ENCODE measurements at regions not wholly inside any gene's neighbourhood (a gene's known extent, or its start where the extent isn't known, plus 50 kb on each side); places are given as distances from the start of the nearest gene placed in this dataset.
"Not testable (repeated sequence)": the region's sequence is repeated elsewhere in the genome, so short reads cannot be mapped to it uniquely, and the experiment has no call there.

DNA sequence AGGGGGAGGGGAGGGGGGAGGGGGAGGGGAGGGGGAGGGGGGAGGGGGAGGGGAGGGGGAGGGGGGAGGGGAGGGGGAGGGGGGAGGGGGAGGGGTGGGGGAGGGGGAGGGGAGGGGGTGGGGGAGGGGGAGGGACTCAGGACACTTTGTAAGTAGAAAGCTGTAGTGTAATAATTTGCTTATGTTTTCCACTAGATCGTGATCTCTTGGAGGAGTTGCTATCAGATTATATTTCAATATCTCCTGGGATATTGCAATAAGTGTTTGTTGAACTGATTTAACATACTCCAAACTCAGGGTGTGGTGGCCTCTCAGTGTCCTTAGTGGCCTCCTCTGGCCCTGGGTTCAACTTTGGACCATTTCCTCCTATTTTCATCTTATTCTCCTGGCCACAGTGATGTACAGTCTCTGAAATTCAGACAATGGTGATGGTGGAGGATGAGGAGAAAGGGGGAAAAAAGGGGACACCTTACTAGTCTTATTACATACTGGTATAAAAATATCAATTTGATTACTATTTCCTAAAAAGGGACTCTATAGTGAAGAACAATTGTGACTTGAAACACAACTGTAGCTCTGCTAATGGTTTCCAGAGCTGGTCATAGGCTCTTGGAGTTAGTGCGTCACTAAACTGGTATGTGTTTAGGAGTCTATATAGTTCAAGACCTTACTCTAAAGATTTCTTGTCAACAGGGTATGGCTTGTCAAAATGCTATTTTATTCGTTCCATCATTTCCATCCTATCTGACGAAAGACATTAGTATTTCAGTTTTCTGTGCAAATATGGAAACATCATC, 89.6 kb downstream of the DDX1 start:
- DNase-seq (ENCODE audit: extremely low read depth, low read depth, low spot score): no peak

DNA sequence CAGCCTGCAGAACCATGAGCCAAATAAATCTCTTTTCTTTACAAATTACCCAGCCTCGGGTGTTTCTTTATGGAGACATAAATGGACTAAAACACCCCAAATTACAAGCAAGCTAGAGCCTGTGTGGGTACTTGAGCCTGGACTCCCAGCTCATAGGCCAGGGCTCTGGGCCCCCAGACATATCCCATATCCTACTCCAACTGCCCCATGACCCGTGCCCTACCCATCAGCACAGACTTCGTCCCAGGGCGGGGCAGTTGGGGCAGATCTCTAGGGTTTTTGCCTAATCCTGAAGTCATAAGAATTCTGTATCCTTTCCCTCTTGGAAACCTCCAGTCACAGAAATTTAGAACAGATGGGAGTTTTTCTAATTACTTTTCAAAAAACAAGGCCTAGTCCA, 90.7 kb downstream of the DDX1 start:
- no peak for DNase-seq (ENCODE audit: extremely low read depth, low read depth, low spot score)

DNA sequence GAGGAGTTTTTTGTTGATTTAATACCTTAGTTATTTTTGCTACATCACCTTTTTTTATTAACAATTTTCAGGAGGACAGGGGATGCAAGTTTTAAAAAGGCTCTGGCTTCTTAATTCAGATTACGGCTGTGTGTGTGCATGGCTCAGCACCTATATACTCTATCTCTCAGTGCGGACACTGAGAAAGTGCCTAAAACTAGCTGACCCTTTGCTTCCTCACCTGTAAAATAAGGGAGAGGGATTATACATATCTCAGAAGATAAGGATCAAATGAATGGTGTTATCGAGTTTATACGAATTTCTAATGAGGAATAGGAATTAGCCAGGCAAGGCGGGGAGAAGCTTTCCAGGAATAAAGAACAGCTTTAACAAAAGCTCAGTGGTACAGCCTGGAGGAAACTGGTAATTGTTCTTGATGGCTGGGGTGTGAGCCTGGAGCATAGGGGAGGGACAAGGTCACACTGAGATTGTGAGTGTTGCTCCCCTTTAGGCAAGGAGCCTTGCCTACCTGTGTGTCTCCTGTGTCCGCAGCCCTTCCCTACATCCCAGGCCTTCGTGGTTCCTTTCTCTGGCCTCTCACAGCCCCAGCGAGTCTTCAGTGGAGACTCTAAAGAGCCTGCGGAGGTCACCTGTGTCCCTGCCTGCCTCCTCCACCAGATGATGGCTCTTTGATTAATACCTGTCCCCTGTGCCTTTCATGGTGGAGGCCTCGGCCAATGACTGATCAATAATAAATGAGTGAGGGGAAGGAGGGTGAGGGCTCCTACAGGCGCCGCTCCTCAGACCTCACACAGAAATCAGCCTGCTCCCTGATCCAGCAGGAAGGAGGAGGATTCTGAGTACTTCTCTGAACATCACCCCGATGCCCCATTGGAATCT, 92.7 kb downstream of the DDX1 start:
- DNase-seq (ENCODE audit: extremely low read depth, low read depth, low spot score): no peak

DNA sequence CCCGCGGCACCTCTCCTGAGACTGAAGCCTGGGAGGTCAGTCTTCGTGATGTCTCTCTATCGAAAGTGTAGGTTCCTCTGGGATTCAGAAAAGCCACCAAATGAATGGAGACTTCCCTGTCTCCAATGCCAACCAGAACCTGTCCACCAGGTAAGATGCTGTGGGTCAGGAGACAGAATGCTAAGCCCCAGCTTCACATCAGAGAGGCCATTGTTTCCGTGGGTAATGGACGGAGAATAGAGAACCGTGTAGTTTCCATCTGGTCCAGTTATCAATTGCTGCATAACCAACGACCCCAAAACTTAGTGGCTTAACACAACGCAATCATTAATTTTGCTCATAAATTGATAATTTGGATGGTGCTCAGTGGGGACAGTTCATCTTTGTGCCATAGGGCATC, 93.5 kb downstream of the DDX1 start:
- DNase-seq (ENCODE audit: extremely low read depth, low read depth, low spot score): no peak

DNA sequence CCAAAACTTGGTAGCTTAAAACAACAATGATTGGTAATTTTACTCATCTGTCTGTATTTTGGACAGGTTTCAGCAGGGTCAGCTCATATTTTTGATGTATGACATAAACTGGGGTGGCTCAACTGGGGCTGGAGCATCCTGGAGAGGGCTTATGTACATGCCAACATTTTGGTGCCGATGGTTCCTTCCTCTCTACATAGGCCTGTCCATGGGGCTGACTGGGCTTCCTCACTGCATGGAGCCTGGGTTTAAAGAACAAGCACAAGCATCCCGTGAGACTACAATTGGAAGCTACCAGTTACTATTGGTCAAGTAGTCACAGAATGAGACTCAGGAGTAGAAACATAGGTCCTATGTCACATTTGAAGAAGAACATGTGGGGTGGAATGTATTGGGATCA, 95.0 kb downstream of the DDX1 start:
- DNase-seq (ENCODE audit: extremely low read depth, low read depth, low spot score): no peak

DNA sequence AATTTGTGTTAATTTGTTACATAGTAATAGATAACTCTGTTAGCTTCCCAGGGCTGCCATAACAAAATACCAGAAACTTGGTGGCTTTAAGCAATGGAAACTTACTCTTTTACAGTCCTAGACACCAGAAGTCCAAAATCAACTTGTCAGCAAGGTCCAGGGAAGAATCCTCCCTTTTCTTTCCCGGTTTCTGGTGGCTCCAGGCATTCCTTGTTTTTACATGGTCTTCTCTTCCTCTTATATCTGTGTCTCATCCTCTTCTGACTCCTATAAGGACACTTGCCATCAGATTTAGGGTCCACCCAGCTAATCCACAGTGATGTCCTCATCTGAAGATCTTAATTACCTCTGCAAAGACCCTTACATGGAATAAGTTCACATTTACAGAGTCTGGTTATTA, 95.6 kb downstream of the DDX1 start:
- DNase-seq (ENCODE audit: extremely low read depth, low read depth, low spot score): no peak

DNA sequence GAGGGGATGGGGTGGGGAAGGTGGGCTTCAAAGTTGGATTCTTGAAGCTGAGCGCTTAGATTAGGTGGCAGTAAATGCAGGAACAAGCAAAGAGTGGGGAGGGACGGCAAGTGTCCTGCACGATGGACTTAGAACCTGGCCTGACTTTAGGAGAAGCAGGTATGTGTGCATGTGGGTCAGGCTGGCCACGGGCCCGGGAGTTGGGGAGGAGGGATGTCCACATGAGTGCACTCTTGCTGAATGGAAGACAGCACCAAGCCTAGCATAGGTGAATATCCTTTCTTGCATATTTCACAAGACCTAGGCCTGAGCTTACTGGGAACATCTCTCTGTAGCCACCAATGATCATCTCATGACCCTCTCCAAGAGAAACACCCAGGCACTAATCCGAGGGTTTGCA, 96.1 kb downstream of the DDX1 start:
- no peak for DNase-seq (ENCODE audit: extremely low read depth, low read depth, low spot score)

DNA sequence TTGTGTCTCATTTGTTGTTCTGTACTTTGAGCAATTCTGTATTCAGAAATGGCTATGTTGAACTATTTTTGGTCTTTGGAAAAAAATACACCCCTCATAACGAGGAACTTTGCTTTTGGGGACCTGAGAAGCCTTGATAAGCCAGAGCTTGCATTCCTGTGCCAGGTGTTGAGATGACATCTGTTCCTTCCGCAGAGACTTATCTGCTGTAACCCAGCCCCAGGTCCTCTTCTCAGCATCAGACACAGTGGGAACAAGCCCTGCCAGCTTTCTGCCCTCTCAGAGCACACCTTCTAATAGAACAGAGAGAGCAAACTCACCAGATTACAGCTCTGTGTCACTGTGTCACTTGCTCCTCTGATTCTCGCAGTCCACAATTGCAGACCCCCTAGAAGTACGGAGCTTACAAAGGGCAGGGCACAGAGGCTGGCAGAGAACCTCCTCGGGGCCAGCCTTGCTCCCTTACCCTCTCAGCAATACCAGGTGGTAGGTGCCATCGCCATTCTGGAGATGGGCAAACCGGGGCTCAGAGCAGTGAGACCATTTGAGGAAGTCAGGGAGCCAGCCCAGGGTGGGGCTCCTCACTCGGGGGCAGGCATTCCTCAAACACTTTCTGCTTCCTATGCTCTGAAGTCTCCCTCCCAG, 97.4 kb downstream of the DDX1 start:
- DNase-seq (ENCODE audit: extremely low read depth, low read depth, low spot score): no peak

DNA sequence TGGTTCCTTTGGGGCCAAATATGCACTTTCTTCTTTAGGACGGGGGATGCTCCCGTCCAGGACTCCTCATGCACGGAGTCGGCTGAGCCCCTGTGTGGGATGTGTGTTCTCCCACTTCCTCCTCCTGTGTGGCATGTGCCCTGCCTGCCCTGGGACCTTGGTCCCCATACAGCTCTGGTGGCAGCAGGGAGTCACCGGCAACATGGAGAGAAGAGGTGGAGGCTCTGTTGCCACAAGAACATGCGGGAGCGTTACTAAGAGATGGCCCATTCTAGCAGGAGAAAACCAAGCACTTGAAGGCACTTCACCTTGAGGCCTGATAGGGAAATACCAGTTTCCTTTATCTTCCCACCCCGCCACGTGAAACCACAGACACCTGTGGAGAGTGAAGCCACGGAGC, 98.0 kb downstream of the DDX1 start:
- DNase-seq (ENCODE audit: extremely low read depth, low read depth, low spot score): no peak

DNA sequence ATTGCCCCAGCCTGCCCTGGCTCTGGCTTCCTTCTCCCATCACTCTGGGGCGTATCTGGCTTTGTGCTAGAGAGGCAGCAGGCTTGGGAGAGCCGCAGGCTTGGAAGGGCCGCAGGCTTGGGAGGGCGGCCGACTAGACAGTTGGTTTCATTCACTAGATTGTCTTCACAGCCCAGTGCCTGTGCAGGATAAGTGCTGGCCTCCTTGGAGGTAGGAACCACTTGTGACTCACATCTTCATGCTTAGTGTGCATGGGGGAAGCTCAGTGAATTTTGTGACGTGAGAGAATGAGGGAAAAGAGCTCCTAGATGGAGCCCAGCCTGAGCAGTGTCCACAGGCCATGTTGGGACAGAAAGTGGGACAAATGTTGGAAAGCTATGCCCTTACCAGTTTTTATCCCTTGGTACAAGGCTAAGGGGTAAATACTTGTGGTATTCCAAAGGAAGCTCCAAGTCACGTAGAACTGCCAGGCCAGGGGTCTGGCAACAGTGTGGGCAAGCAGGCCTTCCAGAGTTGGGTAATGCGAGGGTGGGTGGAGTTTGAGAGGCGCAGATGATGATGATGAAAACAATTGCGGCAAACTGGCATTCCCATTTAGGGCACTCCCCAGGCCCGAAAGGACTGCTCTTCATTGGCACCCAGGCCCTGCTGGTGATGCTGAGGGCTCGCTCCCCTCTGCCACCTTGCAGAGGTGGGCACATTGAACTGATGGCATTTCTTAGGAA, 100.1 kb downstream of the DDX1 start:
- no peak for DNase-seq (ENCODE audit: extremely low read depth, low read depth, low spot score)

DNA sequence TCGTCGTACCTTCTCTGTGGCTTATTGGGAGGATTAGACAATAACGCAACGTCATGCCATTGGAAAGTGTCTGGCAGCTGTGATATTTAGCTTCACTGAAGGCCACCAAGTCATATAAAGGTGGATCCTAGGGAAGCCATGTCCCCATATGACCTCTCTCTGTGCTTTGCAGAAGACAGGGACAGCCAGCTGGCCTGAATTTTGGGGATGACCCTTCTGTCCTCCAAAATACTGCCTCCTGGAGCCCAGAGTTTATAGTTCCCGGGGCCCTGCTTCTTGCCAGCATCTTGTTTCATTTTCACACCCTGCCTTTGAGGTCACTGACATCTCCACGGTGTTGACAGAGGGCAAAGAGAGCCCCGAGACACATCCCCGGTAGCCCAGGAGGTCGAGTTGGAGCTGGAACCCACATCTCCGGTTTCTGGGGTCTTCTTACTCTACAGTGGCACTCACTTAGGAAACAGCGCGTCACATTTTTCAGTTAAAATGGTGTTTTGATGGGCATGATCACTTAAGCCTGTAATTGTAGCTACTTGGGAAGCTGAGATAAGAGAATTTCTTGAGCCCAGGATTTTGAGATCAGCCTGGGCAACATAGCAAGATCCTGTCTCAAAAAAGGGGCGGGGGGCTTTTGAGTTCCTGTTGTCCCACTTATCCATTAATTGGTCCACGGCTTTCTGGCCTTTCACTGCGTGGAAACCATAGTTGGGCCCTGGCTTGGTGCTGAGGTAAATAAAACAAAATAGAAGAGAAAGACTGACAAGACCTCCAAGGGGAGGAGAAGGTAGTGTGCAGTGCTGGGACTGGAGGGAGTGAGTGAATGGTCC, 101.1 kb downstream of the DDX1 start:
- DNase-seq (ENCODE audit: extremely low read depth, low read depth, low spot score): no peak

DNA sequence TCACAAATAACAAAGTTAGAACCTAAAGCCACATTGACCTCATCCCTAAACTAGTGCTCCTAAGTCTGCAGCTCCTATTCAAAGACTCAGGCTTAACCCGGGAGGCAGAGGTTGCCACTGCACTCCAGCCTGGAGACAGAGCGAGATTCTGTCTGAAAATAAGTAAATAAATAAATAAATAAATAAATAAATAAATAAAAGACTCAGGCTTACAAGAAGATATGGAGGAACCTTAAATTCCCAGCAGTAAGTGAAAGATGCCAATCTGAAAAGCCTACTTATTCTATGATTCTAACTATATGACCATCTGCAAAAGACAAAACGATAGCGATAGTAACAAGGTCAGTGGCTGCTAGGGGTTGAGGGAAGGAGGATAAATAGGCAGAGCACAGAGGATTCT, 101.7 kb downstream of the DDX1 start:
- no peak for DNase-seq (ENCODE audit: extremely low read depth, low read depth, low spot score)

DNA sequence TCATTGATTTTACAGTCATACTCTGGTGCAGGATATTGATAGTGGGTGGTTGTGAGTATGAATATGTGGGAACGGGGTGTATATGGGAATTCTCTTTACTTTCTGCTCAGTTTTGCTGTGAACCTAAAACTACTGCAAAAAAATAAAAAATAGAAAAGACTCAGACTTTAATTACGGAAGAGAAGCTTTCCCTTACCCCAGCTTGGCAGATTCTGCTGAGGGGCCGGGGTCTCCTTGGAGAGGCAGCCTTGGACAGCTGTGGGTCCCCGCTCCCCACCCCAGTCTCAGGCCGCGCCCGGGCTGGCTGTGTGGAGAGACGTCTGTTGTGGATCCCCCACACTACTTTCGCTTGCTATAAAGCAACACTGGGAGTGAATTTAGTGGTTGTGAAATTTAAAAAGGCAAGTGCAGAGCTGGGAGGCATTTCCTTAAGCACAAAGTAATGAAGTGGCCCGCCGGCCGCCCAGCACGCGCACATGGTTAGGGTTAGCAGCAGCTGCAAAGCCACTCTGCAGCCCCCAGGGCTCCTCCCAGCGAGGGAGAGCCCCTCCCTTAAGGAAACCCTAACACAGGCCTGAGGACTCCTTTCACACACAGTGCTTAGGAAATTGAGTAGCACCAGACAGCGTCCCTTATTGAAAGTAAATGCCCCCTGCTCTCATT, 102.4 kb downstream of the DDX1 start:
- no peak for DNase-seq (ENCODE audit: extremely low read depth, low read depth, low spot score)

DNA sequence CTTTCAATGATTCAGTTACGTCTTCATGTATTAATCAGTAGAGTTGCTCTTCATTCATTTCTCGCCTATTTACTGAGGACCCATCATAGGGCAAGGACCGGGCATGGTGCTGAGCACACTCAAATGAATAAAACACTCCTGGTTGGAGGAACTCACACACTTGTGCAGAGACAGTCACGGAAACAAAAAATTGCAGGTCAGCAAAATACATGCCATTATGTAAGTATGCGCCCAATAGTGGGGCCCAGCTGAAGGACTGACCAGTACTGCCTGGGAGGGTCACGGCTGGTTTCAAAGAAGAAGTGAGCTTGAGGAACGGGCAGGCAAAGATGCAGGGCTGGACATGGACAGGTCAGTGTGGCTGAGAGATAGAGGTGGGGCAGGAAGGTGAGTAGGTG, 102.9 kb downstream of the DDX1 start:
- DNase-seq (ENCODE audit: extremely low read depth, low read depth, low spot score): no peak

DNA sequence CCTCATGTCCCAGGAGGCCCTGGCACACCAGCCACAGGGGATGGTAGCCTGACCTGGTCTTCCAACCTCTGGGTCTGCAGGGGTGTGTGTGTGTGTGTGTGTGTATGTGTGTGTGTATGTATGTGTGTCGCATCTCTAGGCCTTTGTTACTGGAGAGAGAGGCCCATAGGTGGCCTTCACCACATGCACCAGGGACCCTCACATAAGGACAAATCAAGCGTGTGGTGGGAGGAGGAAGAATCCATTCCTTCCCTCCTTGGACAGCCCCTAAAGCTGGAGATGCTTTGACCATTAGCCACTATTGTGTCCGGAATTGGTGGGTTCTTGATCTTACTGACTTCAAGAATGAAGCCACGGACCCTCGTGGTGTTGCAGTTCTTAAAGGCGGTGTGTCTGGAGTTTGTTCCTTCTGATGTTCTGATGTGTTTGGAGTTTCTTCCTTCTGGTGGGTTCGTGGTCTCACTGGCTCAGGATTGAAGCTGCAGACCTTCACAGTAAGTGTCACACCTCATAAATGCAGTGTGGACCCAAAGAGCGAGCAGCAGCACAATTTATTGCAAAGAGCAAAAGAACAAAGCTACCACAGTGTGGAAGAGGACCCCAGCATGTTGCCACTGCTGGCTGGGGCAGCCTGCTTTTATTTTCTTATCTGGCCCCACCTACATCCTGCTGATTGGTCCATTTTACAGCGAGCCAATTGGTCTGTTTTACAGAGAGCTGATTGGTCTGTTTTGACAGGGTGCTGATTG, 104.1 kb downstream of the DDX1 start:
- DNase-seq (ENCODE audit: extremely low read depth, low read depth, low spot score): no peak

DNA sequence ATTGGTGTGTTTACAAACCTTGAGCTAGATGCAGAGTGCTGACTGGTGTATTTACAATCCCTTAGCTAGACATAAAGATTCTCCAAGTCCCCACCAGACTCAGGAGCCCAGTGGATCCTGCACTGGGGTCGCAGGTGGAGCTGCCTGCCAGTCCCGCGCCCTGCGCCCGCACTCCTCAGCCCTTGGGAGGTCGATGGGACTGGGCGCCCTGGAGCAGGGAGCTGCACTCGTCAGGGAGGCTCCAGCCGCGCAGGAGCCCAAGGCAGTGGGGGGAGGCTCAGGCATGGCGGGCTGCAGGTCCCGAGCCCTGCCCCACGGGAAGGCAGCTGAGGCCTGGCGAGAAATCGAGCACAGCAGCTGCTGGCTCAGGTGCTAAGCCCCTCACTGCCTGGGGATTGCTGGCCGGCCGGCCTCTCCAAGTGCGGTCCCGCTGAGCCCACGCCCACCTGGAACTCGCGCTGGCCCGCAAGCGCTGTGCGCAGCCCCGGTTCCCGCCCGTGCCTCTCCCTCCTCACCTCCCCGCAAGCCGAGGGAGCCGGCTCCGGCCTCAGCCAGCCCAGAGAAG, 105.0 kb downstream of the DDX1 start:
- not testable (repeated sequence) for DNase-seq (ENCODE audit: extremely low read depth, low read depth, low spot score)

DNA sequence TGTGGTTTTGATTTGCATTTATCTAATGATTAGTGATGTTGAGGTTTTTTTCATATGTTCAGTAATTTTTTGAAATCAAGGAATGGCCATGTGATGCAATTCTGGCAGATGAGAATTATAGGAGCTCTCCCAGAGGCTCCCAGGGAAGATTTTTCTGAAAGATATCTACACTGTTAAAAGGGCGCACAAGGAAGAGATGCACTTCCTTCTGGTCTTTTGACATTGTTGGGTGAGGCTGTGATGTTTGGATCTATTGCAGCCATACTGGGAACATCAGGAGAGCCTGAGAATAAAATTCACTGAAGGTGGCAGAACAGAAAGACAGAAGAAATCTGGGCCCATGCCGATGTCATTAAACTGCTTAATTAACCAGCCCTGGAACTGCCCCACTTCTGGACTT, 108.5 kb downstream of the DDX1 start:
- DNase-seq (ENCODE audit: extremely low read depth, low read depth, low spot score): no peak

DNA sequence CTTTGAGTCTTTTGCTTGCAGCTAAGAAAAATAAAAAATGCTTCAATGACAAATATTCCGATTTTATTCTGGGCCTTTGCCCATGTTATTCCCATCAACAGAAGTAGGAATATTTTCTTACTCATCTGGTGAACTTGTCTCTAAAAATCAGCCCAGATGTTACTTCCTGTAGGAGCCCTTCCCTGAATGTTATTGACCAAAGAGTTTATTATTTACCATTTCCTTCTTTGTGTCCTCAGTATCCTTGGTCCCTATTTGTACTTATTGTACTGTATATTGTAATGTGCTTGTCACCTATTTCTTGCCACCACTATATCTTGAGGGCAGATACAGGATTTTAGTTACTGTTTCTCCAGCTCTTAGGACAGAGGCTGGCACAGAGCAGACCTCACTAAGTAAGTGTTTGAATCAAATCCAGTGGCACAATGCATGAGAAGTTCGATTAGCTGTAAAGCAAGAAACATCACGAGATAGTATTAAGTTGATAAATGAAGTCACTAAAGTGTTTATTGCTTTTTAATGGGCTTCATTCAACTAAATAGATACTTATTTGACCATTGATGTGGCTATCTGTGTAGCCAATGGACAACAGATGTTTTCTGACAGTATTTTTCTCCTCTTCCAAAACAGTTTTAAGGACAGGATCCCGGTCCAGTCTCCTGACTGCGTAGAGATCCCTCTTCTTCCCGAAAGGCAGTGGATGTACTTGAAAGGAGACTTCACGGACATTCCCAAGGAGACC, 109.1 kb downstream of the DDX1 start:
- no peak for DNase-seq (ENCODE audit: extremely low read depth, low read depth, low spot score)
